Left lung (tissue), 4 donors: ENCODE measurements at regions not wholly inside any gene's neighbourhood (a gene's known extent, or its start where the extent isn't known, plus 50 kb on each side); places are given as distances from the start of the nearest gene placed in this dataset.

Source experiments
- ATAC-seq: fragments of 200-7000 bp; cut with Tn5 transposase; one replicate; pipeline ENCODE4 v1.9.1; 2020; ENCODE audit warnings: moderate library complexity
- DNase-seq, 4 donors: peaks; one replicate each; pipeline ENCODE4 v3.0.0-alpha.2; 2013 to 2020
- H3K27ac ChIP-seq, 2 donors: fragments of 200-600 bp; sonication (generic) in 1 of 2; one replicate each; pipeline versions ENCODE4 v1.5.0 to v1.8.0; 2020 to 2021
- H3K27me3 ChIP-seq, 2 donors: fragments of 200-600 bp; sonication (generic) in 1 of 2; one replicate each; pipeline versions ENCODE4 v1.5.0 to v1.8.0; 2020 to 2021
- H3K36me3 ChIP-seq, 2 donors: fragments of 200-600 bp; sonication (generic) in 1 of 2; one replicate each; pipeline versions ENCODE4 v1.5.0 to v1.8.0; 2020 to 2021
- H3K4me1 ChIP-seq, 2 donors: fragments of 200-600 bp; one replicate each; pipeline ENCODE4 v1.8.0; 2021
- H3K4me3 ChIP-seq, 2 donors: fragments of 200-600 bp; sonication (generic) in 1 of 2; one replicate each; pipeline versions ENCODE4 v1.5.0 to v1.8.0; 2020 to 2021; ENCODE audit warnings: mild to moderate bottlenecking in 1 of 2
- H3K9me3 ChIP-seq, 2 donors: fragments of 200-600 bp; sonication (generic) in 1 of 2; one replicate each; pipeline versions ENCODE4 v1.5.0 to v1.8.0; 2020 to 2021
- intact Hi-C, 2 donors: fragments of 100-400 bp; cut with DNase I; formaldehyde crosslinking; loops; one replicate each; pipeline versions ENCODE4 v1.11.2 to v1.14.2; 2022
- TF ChIP-seq, protein P1 (sequence below), 2 donors: fragments of 200-600 bp; sonication (generic) in 1 of 2; IDR thresholded peaks; one replicate each; pipeline versions ENCODE4 v1.5.0 to v1.8.0; 2021; ENCODE audit warnings: antibody characterized with exemption in 2 of 2
- donor health status: DM: no; HTN: yes; CAD: no.
- donor health status: DM: no; HTN: no; CAD: no.

- TF ChIP-seq, protein P1, sequence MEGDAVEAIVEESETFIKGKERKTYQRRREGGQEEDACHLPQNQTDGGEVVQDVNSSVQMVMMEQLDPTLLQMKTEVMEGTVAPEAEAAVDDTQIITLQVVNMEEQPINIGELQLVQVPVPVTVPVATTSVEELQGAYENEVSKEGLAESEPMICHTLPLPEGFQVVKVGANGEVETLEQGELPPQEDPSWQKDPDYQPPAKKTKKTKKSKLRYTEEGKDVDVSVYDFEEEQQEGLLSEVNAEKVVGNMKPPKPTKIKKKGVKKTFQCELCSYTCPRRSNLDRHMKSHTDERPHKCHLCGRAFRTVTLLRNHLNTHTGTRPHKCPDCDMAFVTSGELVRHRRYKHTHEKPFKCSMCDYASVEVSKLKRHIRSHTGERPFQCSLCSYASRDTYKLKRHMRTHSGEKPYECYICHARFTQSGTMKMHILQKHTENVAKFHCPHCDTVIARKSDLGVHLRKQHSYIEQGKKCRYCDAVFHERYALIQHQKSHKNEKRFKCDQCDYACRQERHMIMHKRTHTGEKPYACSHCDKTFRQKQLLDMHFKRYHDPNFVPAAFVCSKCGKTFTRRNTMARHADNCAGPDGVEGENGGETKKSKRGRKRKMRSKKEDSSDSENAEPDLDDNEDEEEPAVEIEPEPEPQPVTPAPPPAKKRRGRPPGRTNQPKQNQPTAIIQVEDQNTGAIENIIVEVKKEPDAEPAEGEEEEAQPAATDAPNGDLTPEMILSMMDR (IDR thresholded peaks at IDR 0.05) = no peak
- no peak for ATAC-seq
Observed at GRCh38 chr17:70420861-70421445, 251.6 kb downstream of the KCNJ2 start.

DNA sequence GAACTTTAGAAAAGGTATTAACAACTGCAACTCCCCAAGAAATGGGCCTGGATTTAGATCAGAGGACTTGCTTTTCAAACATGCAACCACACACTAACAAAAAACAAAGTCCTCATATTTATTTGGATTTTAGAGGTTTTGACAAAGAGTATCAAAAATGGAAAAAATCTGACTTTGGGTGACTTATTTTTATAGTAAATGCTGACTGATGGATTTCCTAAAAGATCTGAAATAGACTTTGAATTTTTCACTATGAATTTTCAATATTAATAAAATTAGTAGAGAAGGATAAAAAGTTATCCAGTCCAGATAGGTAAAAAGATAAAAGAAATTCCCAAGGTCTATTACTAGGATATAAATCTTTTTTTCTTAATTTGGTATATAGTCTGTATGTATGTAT, 253.5 kb downstream of the KCNJ2 start:
- ATAC-seq (no peak), DNase-seq (no peak)
- TF ChIP-seq, protein P1 (IDR thresholded peaks at IDR 0.05) = no peak
- H3K27ac ChIP-seq = no peak overlapping the region
- no peaks in the 10 kb centered on the region for H3K27me3 ChIP-seq
- no peak overlapping the region for H3K4me3 ChIP-seq
- H3K4me1 ChIP-seq = no peaks in the 10 kb centered on the region
- no peaks in the 10 kb centered on the region for H3K9me3 ChIP-seq
- intact Hi-C loops = no loop called here
- no peaks in the 10 kb centered on the region for H3K36me3 ChIP-seq

More at GRCh38 chr17:70420861-70421445, 251.6 kb downstream of the KCNJ2 start:
- no peak overlapping the region for H3K4me3 ChIP-seq
- H3K27ac ChIP-seq = no peak overlapping the region
- no peaks in the 10 kb centered on the region for H3K4me1 ChIP-seq
- no peaks in the 10 kb centered on the region for H3K27me3 ChIP-seq
- no peaks in the 10 kb centered on the region for H3K36me3 ChIP-seq
- no peaks in the 10 kb centered on the region for H3K9me3 ChIP-seq
- intact Hi-C loops = no loop called here
- DNase-seq = no peak

GRCh38 chr17:70423562-70423961, 254.2 kb downstream of the KCNJ2 start:
- ATAC-seq = no peak
- no peak for DNase-seq
- intact Hi-C loops = no loop called here

GRCh38 chr17:70426752-70427151, 257.4 kb downstream of the KCNJ2 start:
- H3K27ac ChIP-seq = no peak overlapping the region
- DNase-seq (no peak), ATAC-seq (no peak)
- no peaks in the 10 kb centered on the region for H3K27me3 ChIP-seq
- TF ChIP-seq, protein P1 (IDR thresholded peaks at IDR 0.05) = no peak
- H3K4me1 ChIP-seq = no peaks in the 10 kb centered on the region
- no peaks in the 10 kb centered on the region for H3K36me3 ChIP-seq
- intact Hi-C loops = no loop called here
- H3K9me3 ChIP-seq = no peaks in the 10 kb centered on the region
- no peak overlapping the region for H3K4me3 ChIP-seq

More at GRCh38 chr17:70423562-70423961, 254.2 kb downstream of the KCNJ2 start:
- no peaks in the 10 kb centered on the region for H3K9me3 ChIP-seq
- no peaks in the 10 kb centered on the region for H3K4me1 ChIP-seq
- no peak overlapping the region for H3K4me3 ChIP-seq
- TF ChIP-seq, protein P1 (IDR thresholded peaks at IDR 0.05) = no peak
- H3K27ac ChIP-seq = no peak overlapping the region
- H3K27me3 ChIP-seq = no peaks in the 10 kb centered on the region
- H3K36me3 ChIP-seq = no peaks in the 10 kb centered on the region

- Histone ChIP-seq H3K9me3 (no peaks in the 10 kb centered on the region), H3K4me1 (no peaks in the 10 kb centered on the region), H3K27me3 (no peaks in the 10 kb centered on the region), H3K27ac (no peak overlapping the region), H3K4me3 (no peak overlapping the region), H3K36me3 (no peaks in the 10 kb centered on the region)
- TF ChIP-seq, protein P1 (IDR thresholded peaks at IDR 0.05) = no peak
- DNase-seq (no peak), ATAC-seq (no peak)
- intact Hi-C loops = no loop called here
Observed at GRCh38 chr17:70434536-70435490, 265.5 kb downstream of the KCNJ2 start.
